ENCODE measurements at regions not wholly inside any gene's neighbourhood (a gene's known extent, or its start where the extent isn't known, plus 50 kb on each side); places are given as distances from the start of the nearest gene placed in this dataset.

DNA sequence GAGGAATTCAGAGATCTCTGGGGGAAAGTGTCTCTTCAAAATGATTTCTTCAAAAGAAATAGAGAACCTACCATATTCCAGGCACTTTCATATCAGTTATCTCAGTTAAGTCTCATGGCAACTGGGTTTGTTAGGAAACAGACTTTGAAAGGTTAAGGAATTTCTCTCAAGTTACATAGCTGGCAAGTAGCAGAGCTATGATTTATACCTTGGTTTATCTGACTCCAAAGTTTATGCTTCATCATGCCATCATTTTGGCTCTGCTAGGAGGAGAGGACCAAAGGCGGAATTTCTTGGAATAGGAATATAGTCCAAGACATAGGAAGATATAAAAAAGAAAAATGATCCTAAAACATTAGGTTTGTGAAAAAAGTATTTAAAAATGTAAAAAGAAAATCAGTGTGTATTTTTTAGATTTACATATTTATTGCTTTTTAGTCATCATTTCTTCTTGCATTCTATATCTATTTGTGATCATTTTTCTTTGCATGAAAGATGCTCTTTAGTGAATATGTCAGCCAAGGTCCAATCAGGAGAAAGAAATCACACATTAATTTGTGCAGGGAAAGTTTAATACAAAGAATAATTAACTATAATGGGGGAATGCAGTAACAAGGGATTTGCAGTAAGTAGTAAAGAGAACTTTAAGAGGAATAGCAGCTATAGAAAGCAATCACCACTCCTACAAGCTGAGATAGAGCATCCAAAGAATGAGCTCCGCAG is 199.1 kb upstream of the ZBED5 start:
- H3K27ac Mint-ChIP-seq (ENCODE audit: unreplicated experiment) = no peak overlapping the region
- no peak for DNase-seq (ENCODE audit: low read depth, low spot score)
- H3K27me3 Mint-ChIP-seq (ENCODE audit: low read depth) = no peaks in the 10 kb centered on the region
- H3K4me1 Mint-ChIP-seq = no peaks in the 10 kb centered on the region
- H3K36me3 Mint-ChIP-seq (ENCODE audit: low read depth) = peaks cover 18% of the 10 kb centered on the region
- H3K9me3 Mint-ChIP-seq = peaks cover 21% of the 10 kb centered on the region
- H3K4me3 Mint-ChIP-seq = no peak overlapping the region
- TF ChIP-seq, protein P1, sequence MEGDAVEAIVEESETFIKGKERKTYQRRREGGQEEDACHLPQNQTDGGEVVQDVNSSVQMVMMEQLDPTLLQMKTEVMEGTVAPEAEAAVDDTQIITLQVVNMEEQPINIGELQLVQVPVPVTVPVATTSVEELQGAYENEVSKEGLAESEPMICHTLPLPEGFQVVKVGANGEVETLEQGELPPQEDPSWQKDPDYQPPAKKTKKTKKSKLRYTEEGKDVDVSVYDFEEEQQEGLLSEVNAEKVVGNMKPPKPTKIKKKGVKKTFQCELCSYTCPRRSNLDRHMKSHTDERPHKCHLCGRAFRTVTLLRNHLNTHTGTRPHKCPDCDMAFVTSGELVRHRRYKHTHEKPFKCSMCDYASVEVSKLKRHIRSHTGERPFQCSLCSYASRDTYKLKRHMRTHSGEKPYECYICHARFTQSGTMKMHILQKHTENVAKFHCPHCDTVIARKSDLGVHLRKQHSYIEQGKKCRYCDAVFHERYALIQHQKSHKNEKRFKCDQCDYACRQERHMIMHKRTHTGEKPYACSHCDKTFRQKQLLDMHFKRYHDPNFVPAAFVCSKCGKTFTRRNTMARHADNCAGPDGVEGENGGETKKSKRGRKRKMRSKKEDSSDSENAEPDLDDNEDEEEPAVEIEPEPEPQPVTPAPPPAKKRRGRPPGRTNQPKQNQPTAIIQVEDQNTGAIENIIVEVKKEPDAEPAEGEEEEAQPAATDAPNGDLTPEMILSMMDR (conservative IDR thresholded peaks at IDR 0.05) = no peak

DNA sequence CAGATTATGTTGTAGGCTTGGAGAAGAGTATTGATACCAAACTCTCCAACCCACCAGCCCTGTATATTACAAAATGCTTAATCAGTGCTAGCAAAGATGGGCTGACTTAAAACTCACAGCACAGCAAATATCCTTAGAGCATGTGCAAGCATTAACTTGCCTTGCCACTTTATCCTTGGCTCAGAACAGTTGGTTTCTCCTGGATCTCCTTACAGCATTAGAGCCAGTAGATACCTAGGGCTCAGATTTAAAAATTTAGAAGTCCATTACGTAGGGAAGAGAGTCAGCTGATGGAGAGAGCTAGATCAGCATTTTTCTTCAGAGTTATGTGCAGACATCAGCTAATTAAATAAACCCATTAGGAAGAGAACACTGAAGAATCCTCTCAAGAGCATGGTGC is 198.5 kb upstream of the ZBED5 start:
- Mint-ChIP-seq H3K4me1 (no peaks in the 10 kb centered on the region), H3K36me3 (ENCODE audit: low read depth) (peaks cover 19% of the 10 kb centered on the region), H3K27me3 (ENCODE audit: low read depth) (no peaks in the 10 kb centered on the region), H3K9me3 (peaks cover 21% of the 10 kb centered on the region), H3K27ac (ENCODE audit: unreplicated experiment) (no peak overlapping the region), H3K4me3 (no peak overlapping the region)
- no peak for DNase-seq (ENCODE audit: low read depth, low spot score)
- TF ChIP-seq, protein P1 (conservative IDR thresholded peaks at IDR 0.05) = no peak

DNA sequence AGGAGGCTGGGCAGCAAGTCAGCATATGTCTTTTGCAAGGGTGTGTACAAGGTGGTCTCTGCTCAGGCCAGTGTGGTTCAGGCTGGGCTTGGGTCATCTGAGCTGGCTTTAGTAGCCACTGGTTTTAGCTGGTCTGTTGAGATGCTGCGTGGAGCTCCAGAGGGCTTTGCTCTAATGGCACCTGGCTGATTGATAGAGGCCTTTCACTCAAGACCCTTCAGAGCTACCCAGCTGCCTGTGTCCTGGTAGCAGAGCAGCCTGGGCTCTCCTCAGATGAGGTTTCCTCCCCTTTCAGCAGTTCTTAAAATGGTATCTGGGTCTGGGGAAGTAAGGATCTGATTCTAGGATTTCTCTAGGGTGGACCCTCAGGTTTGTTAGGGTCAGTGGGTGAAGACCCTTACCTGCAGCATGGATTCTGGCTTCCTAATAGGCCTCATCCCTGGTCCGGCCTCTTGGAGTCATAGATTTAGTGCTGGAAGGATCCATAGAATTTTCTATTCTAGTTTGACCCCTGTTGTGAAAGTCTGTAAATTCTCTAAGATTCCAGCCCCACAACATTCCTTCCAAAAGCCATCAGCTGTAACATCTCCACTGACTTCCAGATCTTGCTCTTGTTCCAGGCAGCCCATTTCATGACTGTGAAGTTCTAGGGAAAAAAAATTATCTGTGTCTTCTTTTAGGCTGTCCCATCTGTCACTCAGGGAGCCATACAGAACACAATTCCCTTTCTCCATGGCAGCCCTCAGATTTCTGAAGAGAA is 190.2 kb upstream of the ZBED5 start:
- Mint-ChIP-seq H3K36me3 (ENCODE audit: low read depth) (peaks cover 10% of the 10 kb centered on the region), H3K4me3 (no peak overlapping the region), H3K4me1 (no peaks in the 10 kb centered on the region), H3K27ac (ENCODE audit: unreplicated experiment) (no peak overlapping the region), H3K27me3 (ENCODE audit: low read depth) (no peaks in the 10 kb centered on the region), H3K9me3 (peaks cover 10% of the 10 kb centered on the region)
- TF ChIP-seq, protein P1 (conservative IDR thresholded peaks at IDR 0.05) = no peak
- no peak for DNase-seq (ENCODE audit: low read depth, low spot score)

DNA sequence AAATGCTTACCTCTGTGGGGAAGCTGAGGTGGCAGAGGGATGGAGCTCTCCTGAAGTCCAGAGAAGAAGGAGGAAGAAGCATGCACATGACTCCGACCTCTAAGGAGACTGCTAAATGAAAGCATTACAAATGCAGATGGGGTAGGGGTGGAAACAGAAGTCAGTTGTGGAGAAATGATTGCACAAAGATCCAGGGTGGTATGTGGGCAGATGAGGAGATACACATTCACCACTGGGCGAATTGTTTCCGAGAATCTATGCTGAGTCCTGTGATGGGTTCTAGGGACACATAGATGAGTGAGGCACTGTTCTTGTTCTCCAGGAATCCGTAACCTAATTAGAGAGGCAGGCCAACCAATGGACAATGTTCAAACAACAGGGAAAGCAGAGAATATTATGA is 188.9 kb upstream of the ZBED5 start:
- TF ChIP-seq, protein P1 (conservative IDR thresholded peaks at IDR 0.05) = no peak
- Mint-ChIP-seq H3K36me3 (ENCODE audit: low read depth) (peaks cover 4% of the 10 kb centered on the region), H3K27me3 (ENCODE audit: low read depth) (no peaks in the 10 kb centered on the region)

DNA sequence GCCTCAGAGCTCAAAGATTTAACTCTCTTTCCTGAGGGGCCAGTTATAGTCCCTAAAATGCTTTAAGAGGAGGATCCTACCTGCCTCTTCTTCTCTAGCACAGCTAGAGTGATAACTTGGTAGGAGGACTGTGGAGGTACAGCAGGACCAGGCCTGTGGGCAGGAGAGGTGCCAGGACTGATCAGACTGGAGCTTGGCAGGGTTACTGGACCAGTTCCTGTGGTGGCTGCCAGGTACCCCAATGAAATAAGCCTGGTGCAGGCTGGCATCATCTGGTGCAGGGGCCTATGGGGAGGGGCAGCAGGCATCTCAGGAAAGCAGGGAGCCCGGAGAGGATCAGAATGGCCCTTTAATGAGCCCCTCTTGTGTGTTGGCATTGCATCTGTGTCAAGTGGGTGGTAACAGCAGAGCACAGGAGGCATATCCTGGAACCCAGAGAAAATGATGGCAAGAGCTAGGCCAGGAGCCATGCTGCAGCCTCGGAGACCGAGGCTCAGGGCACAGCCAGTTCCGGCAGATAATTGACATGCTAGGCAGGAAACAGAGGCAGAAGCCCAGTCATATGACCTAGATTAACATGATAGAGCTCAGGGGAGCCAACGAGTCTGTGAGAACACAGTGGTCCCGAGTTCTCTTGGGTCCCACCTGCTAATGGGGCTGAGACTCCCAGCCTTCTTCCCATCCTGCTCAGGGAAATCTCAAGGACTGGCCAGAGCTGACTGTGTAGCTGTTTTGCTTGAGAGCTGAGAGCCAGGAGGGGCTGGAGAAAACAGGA is 187.5 kb upstream of the ZBED5 start:
- H3K36me3 Mint-ChIP-seq (ENCODE audit: low read depth) = no peaks in the 10 kb centered on the region
- H3K9me3 Mint-ChIP-seq = peaks cover 3% of the 10 kb centered on the region
- H3K4me3 Mint-ChIP-seq = no peak overlapping the region
- H3K4me1 Mint-ChIP-seq = no peaks in the 10 kb centered on the region
- no peaks in the 10 kb centered on the region for H3K27me3 Mint-ChIP-seq (ENCODE audit: low read depth)
- no peak for DNase-seq (ENCODE audit: low read depth, low spot score)
- no peak overlapping the region for H3K27ac Mint-ChIP-seq (ENCODE audit: unreplicated experiment)
- TF ChIP-seq, protein P1 (conservative IDR thresholded peaks at IDR 0.05) = no peak

More for the DNA sequence above, 188.9 kb upstream of the ZBED5 start:
- H3K4me3 Mint-ChIP-seq = no peak overlapping the region
- no peak for DNase-seq (ENCODE audit: low read depth, low spot score)
- no peak overlapping the region for H3K27ac Mint-ChIP-seq (ENCODE audit: unreplicated experiment)
- H3K9me3 Mint-ChIP-seq = peaks cover 3% of the 10 kb centered on the region
- H3K4me1 Mint-ChIP-seq = no peaks in the 10 kb centered on the region
